GM12878 (cell line): ENCODE measurements at regions not wholly inside any gene's neighbourhood (a gene's known extent, or its start where the extent isn't known, plus 50 kb on each side); places are given as distances from the start of the nearest gene placed in this dataset.

ENCODE experiments used
- ASH2L ChIP-seq: fragments of 300-600, 200-600 bp; sonication (generic); IDR thresholded peaks from 2 replicates; pipeline ENCODE4 v1.6.1; 2017; ENCODE audit warnings: low read depth, mild to moderate bottlenecking, borderline replicate concordance
- CEBPB ChIP-seq, 2 experiments: fragments of 150-350 bp in 1 of 2; IDR thresholded peaks; 2 replicates each; pipeline ENCODE4 v1.6.1; 2012 to 2014; ENCODE audit warnings: low read depth in 2 of 2, low read length in 2 of 2, borderline replicate concordance in 1 of 2, inconsistent platforms in 1 of 2
- CREM ChIP-seq: IDR thresholded peaks from 2 replicates; pipeline ENCODE4 v1.6.1; 2014; ENCODE audit warnings: antibody characterized with exemption, low read depth
- EZH2 ChIP-seq: IDR thresholded peaks from 2 replicates; pipeline ENCODE4 v1.6.1; 2012; ENCODE audit warnings: low read depth, mild to moderate bottlenecking, control low read depth, inconsistent platforms, low read length, borderline replicate concordance; ENCODE audit not compliant: control insufficient read depth
- MTA2 ChIP-seq: fragments of 450-650 bp; IDR thresholded peaks from 2 replicates; pipeline ENCODE4 v1.6.1; 2016; ENCODE audit warnings: low read depth, mild to moderate bottlenecking, moderate library complexity
- NBN ChIP-seq: fragments of 450-650 bp; IDR thresholded peaks from 2 replicates; pipeline ENCODE4 v1.6.1; 2016
- POLR2A ChIP-seq: IDR thresholded peaks from 2 replicates; pipeline ENCODE4 v1.6.1; 2011; ENCODE audit warnings: low read depth, mild to moderate bottlenecking, low read length
- SUZ12 ChIP-seq: fragments of 200-600 bp; sonication (generic); IDR thresholded peaks from one replicate; pipeline ENCODE4 v1.6.1; 2018; ENCODE audit warnings: antibody characterized with exemption, mild to moderate bottlenecking; ENCODE audit not compliant: unreplicated experiment
- TARDBP ChIP-seq: IDR thresholded peaks from 2 replicates; pipeline ENCODE4 v1.6.1; 2016; ENCODE audit warnings: borderline replicate concordance
- TCF12 ChIP-seq: IDR thresholded peaks from 2 replicates; pipeline ENCODE4 v1.6.1; 2011; ENCODE audit warnings: low read depth, mild to moderate bottlenecking, low read length
- ZNF274 ChIP-seq: IDR thresholded peaks from one replicate; pipeline ENCODE4 v1.8.0; 2011; ENCODE audit not compliant: insufficient read length, insufficient read depth
- TF ChIP-seq, protein P1 (sequence below), 3 experiments: IDR thresholded peaks in 2 of 3; conservative IDR thresholded peaks in 1 of 3; 2 replicates each; pipeline ENCODE4 v1.5.1; 2011; ENCODE audit warnings: low read depth in 3 of 3, low read length in 3 of 3, mild to moderate bottlenecking in 3 of 3, control low read depth in 2 of 3, moderate library complexity in 2 of 3, inconsistent platforms in 1 of 3, mixed read lengths in 1 of 3; ENCODE audit not compliant: control insufficient read depth in 2 of 3, insufficient read depth in 1 of 3; ENCODE audit errors: extremely low read depth in 1 of 3
- TF ChIP-seq, protein P2 (sequence below): fragments of 150-350 bp; IDR thresholded peaks from 2 replicates; pipeline ENCODE4 v1.6.1; 2014; ENCODE audit warnings: mild to moderate bottlenecking, low read depth, low read length
- TF ChIP-seq, protein P3 (sequence below): fragments of 450-650 bp; formaldehyde crosslinking; IDR thresholded peaks from 2 replicates; pipeline ENCODE4 v1.5.0; 2022; ENCODE audit warnings: mild to moderate bottlenecking, missing genetic modification characterization

DNA sequence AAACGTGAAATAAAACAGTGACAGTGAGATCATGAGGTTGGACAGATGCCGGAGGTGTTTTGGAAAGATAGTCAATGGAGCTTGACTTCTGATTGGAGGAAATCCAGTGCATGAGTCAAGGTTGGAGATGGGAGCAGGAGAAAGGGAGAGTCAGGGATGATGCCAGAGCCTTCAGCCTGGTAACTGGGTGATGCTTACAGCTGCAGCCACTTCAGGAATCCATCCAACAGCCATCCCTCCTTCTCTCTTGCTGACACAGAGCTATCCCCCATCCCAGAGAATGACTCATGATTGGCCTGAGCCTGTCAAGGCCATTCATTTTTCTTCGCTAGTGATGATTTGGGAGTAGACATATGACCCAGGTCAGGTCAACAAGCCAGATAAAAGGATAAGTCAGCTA lies 112.8 kb downstream of the SAMD5 start:
- TF ChIP-seq, protein P1, sequence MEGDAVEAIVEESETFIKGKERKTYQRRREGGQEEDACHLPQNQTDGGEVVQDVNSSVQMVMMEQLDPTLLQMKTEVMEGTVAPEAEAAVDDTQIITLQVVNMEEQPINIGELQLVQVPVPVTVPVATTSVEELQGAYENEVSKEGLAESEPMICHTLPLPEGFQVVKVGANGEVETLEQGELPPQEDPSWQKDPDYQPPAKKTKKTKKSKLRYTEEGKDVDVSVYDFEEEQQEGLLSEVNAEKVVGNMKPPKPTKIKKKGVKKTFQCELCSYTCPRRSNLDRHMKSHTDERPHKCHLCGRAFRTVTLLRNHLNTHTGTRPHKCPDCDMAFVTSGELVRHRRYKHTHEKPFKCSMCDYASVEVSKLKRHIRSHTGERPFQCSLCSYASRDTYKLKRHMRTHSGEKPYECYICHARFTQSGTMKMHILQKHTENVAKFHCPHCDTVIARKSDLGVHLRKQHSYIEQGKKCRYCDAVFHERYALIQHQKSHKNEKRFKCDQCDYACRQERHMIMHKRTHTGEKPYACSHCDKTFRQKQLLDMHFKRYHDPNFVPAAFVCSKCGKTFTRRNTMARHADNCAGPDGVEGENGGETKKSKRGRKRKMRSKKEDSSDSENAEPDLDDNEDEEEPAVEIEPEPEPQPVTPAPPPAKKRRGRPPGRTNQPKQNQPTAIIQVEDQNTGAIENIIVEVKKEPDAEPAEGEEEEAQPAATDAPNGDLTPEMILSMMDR (IDR thresholded peaks at IDR 0.05 in 2 of 3, conservative IDR thresholded peaks at IDR 0.05 in 1 of 3; ENCODE audit: control insufficient read depth in 2 of 3, extremely low read depth in 1 of 3, insufficient read depth in 1 of 3, low read depth in 3 of 3, low read length in 3 of 3), result no peak
- TF ChIP-seq NBN (no peak), SUZ12 (no peak), EZH2 (no peak), CREM (no peak), TCF12 (no peak), ASH2L (no peak), POLR2A (no peak), CEBPB (IDR thresholded peaks at IDR 0.05; ENCODE audit: borderline replicate concordance in 1 of 2, low read depth in 2 of 2, low read length in 2 of 2) (no peak), MTA2 (no peak), ZNF274 (no peak), TARDBP (no peak)
- TF ChIP-seq, protein P2, sequence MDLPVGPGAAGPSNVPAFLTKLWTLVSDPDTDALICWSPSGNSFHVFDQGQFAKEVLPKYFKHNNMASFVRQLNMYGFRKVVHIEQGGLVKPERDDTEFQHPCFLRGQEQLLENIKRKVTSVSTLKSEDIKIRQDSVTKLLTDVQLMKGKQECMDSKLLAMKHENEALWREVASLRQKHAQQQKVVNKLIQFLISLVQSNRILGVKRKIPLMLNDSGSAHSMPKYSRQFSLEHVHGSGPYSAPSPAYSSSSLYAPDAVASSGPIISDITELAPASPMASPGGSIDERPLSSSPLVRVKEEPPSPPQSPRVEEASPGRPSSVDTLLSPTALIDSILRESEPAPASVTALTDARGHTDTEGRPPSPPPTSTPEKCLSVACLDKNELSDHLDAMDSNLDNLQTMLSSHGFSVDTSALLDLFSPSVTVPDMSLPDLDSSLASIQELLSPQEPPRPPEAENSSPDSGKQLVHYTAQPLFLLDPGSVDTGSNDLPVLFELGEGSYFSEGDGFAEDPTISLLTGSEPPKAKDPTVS, result no peak
- TF ChIP-seq, protein P3, sequence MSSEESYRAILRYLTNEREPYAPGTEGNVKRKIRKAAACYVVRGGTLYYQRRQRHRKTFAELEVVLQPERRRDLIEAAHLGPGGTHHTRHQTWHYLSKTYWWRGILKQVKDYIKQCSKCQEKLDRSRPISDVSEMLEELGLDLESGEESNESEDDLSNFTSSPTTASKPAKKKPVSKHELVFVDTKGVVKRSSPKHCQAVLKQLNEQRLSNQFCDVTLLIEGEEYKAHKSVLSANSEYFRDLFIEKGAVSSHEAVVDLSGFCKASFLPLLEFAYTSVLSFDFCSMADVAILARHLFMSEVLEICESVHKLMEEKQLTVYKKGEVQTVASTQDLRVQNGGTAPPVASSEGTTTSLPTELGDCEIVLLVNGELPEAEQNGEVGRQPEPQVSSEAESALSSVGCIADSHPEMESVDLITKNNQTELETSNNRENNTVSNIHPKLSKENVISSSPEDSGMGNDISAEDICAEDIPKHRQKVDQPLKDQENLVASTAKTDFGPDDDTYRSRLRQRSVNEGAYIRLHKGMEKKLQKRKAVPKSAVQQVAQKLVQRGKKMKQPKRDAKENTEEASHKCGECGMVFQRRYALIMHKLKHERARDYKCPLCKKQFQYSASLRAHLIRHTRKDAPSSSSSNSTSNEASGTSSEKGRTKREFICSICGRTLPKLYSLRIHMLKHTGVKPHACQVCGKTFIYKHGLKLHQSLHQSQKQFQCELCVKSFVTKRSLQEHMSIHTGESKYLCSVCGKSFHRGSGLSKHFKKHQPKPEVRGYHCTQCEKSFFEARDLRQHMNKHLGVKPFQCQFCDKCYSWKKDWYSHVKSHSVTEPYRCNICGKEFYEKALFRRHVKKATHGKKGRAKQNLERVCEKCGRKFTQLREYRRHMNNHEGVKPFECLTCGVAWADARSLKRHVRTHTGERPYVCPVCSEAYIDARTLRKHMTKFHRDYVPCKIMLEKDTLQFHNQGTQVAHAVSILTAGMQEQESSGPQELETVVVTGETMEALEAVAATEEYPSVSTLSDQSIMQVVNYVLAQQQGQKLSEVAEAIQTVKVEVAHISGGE (CRISPR knock-in tag), result no peak
